ENCODE measurements at regions not wholly inside any gene's neighbourhood (a gene's known extent, or its start where the extent isn't known, plus 50 kb on each side); places are given as distances from the start of the nearest gene placed in this dataset.

- Histone ChIP-seq H2AFZ (ENCODE audit: low read length) (no peak overlapping the region), H2BK5ac (ENCODE audit: low read length) (no peak overlapping the region), H2AK5ac (ENCODE audit: low read depth, low read length) (no peak overlapping the region), H2BK15ac (ENCODE audit: low read length) (no peak overlapping the region), H3K79me1 (ENCODE audit: low read depth, low read length) (no peaks in the 10 kb centered on the region), H3K36me3 (replicated peaks in 1 of 2; ENCODE audit: control insufficient read depth in 2 of 2, insufficient read depth in 2 of 2, low read length in 2 of 2) (no peaks in the 10 kb centered on the region), H3K4me1 (ENCODE audit: control insufficient read depth in 2 of 2, insufficient read depth in 1 of 2, low read depth in 1 of 2, low read length in 2 of 2) (peaks cover 0 to 2% of the 10 kb centered on the region in 2 donors), H3K23ac (ENCODE audit: low read depth, low read length, poor library complexity) (no peak overlapping the region), H3K27ac (replicated peaks; ENCODE audit: low read length) (no peak overlapping the region), H4K8ac (ENCODE audit: low read depth, low read length) (no peak overlapping the region), H4K91ac (ENCODE audit: low read depth, low read length, poor library complexity) (no peak overlapping the region), H3K14ac (ENCODE audit: low read length) (no peak overlapping the region), H3K9ac (ENCODE audit: low read depth, low read length, poor library complexity) (no peak overlapping the region), H3K4me2 (ENCODE audit: insufficient read depth, low read length, poor library complexity, severe bottlenecking) (no peak overlapping the region), H3K9me3 (replicated peaks in 1 of 2; ENCODE audit: control insufficient read depth in 2 of 2, insufficient read depth in 1 of 2, low read depth in 1 of 2, low read length in 2 of 2) (no peaks in the 10 kb centered on the region), H3K4ac (ENCODE audit: low read length) (no peak overlapping the region), H3K18ac (ENCODE audit: low read length) (no peak overlapping the region), H3K27me3 (ENCODE audit: control insufficient read depth in 3 of 3, insufficient read depth in 3 of 3, low read depth in 1 of 3, low read length in 3 of 3) (no peaks in the 10 kb centered on the region), H2BK120ac (ENCODE audit: low read depth, low read length) (no peak overlapping the region), H2BK12ac (ENCODE audit: low read length) (no peak overlapping the region), H3K4me3 (ENCODE audit: low read length in 2 of 2) (no peak overlapping the region)
- DNase-seq (ENCODE audit: low spot score): no peak
- no CpG with 5 or more reads among the region's 3 CpGs for WGBS, 2 donors (ENCODE audit: extremely low coverage in 2 of 2, insufficient read length in 2 of 2, insufficient replicate concordance in 1 of 2)
These were observed 75.5 kb upstream of the BARX2 start for GRCh38 chr11:129300099-129300498.

- no peak overlapping the region for H3K9ac ChIP-seq (ENCODE audit: low read depth, low read length, poor library complexity)
- H2BK5ac ChIP-seq (ENCODE audit: low read length): no peak overlapping the region
- H3K4me2 ChIP-seq (ENCODE audit: insufficient read depth, low read length, poor library complexity, severe bottlenecking): no peak overlapping the region
- H3K27me3 ChIP-seq (ENCODE audit: control insufficient read depth in 3 of 3, insufficient read depth in 3 of 3, low read depth in 1 of 3, low read length in 3 of 3): no peaks in the 10 kb centered on the region
- no peak overlapping the region for H2AFZ ChIP-seq (ENCODE audit: low read length)
- no peak overlapping the region for H3K27ac ChIP-seq (replicated peaks; ENCODE audit: low read length)
- H2BK15ac ChIP-seq (ENCODE audit: low read length): no peak overlapping the region
- no peak overlapping the region for H3K4me3 ChIP-seq (ENCODE audit: low read length in 2 of 2)
- H4K8ac ChIP-seq (ENCODE audit: low read depth, low read length): no peak overlapping the region
- H2BK12ac ChIP-seq (ENCODE audit: low read length): no peak overlapping the region
- no peak overlapping the region for H2BK120ac ChIP-seq (ENCODE audit: low read depth, low read length)
- H3K18ac ChIP-seq (ENCODE audit: low read length): no peak overlapping the region
- no peaks in the 10 kb centered on the region for H3K9me3 ChIP-seq (replicated peaks in 1 of 2; ENCODE audit: control insufficient read depth in 2 of 2, insufficient read depth in 1 of 2, low read depth in 1 of 2, low read length in 2 of 2)
- WGBS, 2 donors (ENCODE audit: extremely low coverage in 2 of 2, insufficient read length in 2 of 2, insufficient replicate concordance in 1 of 2): no CpG with 5 or more reads among the region's 2 CpGs
- no peaks in the 10 kb centered on the region for H3K79me1 ChIP-seq (ENCODE audit: low read depth, low read length)
- no peak overlapping the region for H3K4ac ChIP-seq (ENCODE audit: low read length)
- DNase-seq (ENCODE audit: low spot score): no peak
- H3K36me3 ChIP-seq (replicated peaks in 1 of 2; ENCODE audit: control insufficient read depth in 2 of 2, insufficient read depth in 2 of 2, low read length in 2 of 2): no peaks in the 10 kb centered on the region
- H3K14ac ChIP-seq (ENCODE audit: low read length): no peak overlapping the region
- peaks cover 0 to 2% of the 10 kb centered on the region in 2 donors for H3K4me1 ChIP-seq (ENCODE audit: control insufficient read depth in 2 of 2, insufficient read depth in 1 of 2, low read depth in 1 of 2, low read length in 2 of 2)
- no peak overlapping the region for H2AK5ac ChIP-seq (ENCODE audit: low read depth, low read length)
- H3K23ac ChIP-seq (ENCODE audit: low read depth, low read length, poor library complexity): no peak overlapping the region
- H4K91ac ChIP-seq (ENCODE audit: low read depth, low read length, poor library complexity): no peak overlapping the region
These were observed 76.7 kb upstream of the BARX2 start for GRCh38 chr11:129298988-129299387.

GRCh38 chr11:129295746-129296145 lies 79.9 kb upstream of the BARX2 start:
- H3K9ac ChIP-seq (ENCODE audit: low read depth, low read length, poor library complexity): no peak overlapping the region
- H2BK5ac ChIP-seq (ENCODE audit: low read length): no peak overlapping the region
- H3K18ac ChIP-seq (ENCODE audit: low read length): no peak overlapping the region
- no peaks in the 10 kb centered on the region for H3K36me3 ChIP-seq (replicated peaks in 1 of 2; ENCODE audit: control insufficient read depth in 2 of 2, insufficient read depth in 2 of 2, low read length in 2 of 2)
- peaks cover 4 to 13% of the 10 kb centered on the region in 2 donors for H3K4me1 ChIP-seq (ENCODE audit: control insufficient read depth in 2 of 2, insufficient read depth in 1 of 2, low read depth in 1 of 2, low read length in 2 of 2)
- H2BK12ac ChIP-seq (ENCODE audit: low read length): no peak overlapping the region
- no CpG with 5 or more reads among the region's 5 CpGs for WGBS, 2 donors (ENCODE audit: extremely low coverage in 2 of 2, insufficient read length in 2 of 2, insufficient replicate concordance in 1 of 2)
- H3K4me3 ChIP-seq (ENCODE audit: low read length in 2 of 2): no peak overlapping the region
- H3K27me3 ChIP-seq (ENCODE audit: control insufficient read depth in 3 of 3, insufficient read depth in 3 of 3, low read depth in 1 of 3, low read length in 3 of 3): no peaks in the 10 kb centered on the region
- H3K79me1 ChIP-seq (ENCODE audit: low read depth, low read length): no peaks in the 10 kb centered on the region
- no peak overlapping the region for H3K4me2 ChIP-seq (ENCODE audit: insufficient read depth, low read length, poor library complexity, severe bottlenecking)
- H3K23ac ChIP-seq (ENCODE audit: low read depth, low read length, poor library complexity): no peak overlapping the region
- H2AK5ac ChIP-seq (ENCODE audit: low read depth, low read length): no peak overlapping the region
- H2AFZ ChIP-seq (ENCODE audit: low read length): no peak overlapping the region
- no peak overlapping the region for H4K91ac ChIP-seq (ENCODE audit: low read depth, low read length, poor library complexity)
- no peak overlapping the region for H2BK120ac ChIP-seq (ENCODE audit: low read depth, low read length)
- H4K8ac ChIP-seq (ENCODE audit: low read depth, low read length): no peak overlapping the region
- H2BK15ac ChIP-seq (ENCODE audit: low read length): no peak overlapping the region
- H3K27ac ChIP-seq (replicated peaks; ENCODE audit: low read length): no peak overlapping the region
- H3K14ac ChIP-seq (ENCODE audit: low read length): no peak overlapping the region
- no peak overlapping the region for H3K4ac ChIP-seq (ENCODE audit: low read length)
- no peak for DNase-seq (ENCODE audit: low spot score)
- no peaks in the 10 kb centered on the region for H3K9me3 ChIP-seq (replicated peaks in 1 of 2; ENCODE audit: control insufficient read depth in 2 of 2, insufficient read depth in 1 of 2, low read depth in 1 of 2, low read length in 2 of 2)

- Histone ChIP-seq H2BK5ac (ENCODE audit: low read length) (no peak overlapping the region), H3K79me1 (ENCODE audit: low read depth, low read length) (no peaks in the 10 kb centered on the region), H2AK5ac (ENCODE audit: low read depth, low read length) (no peak overlapping the region), H3K4ac (ENCODE audit: low read length) (no peak overlapping the region), H4K91ac (ENCODE audit: low read depth, low read length, poor library complexity) (no peak overlapping the region), H3K23ac (ENCODE audit: low read depth, low read length, poor library complexity) (no peak overlapping the region), H3K4me3 (ENCODE audit: low read length in 2 of 2) (no peak overlapping the region), H3K36me3 (replicated peaks in 1 of 2; ENCODE audit: control insufficient read depth in 2 of 2, insufficient read depth in 2 of 2, low read length in 2 of 2) (no peaks in the 10 kb centered on the region), H3K4me1 (ENCODE audit: control insufficient read depth in 2 of 2, insufficient read depth in 1 of 2, low read depth in 1 of 2, low read length in 2 of 2) (peaks cover 4 to 13% of the 10 kb centered on the region in 2 donors), H2BK12ac (ENCODE audit: low read length) (no peak overlapping the region), H3K18ac (ENCODE audit: low read length) (no peak overlapping the region), H3K9ac (ENCODE audit: low read depth, low read length, poor library complexity) (no peak overlapping the region), H3K14ac (ENCODE audit: low read length) (no peak overlapping the region), H3K9me3 (replicated peaks in 1 of 2; ENCODE audit: control insufficient read depth in 2 of 2, insufficient read depth in 1 of 2, low read depth in 1 of 2, low read length in 2 of 2) (no peaks in the 10 kb centered on the region), H4K8ac (ENCODE audit: low read depth, low read length) (no peak overlapping the region), H3K27ac (replicated peaks; ENCODE audit: low read length) (no peak overlapping the region), H2BK120ac (ENCODE audit: low read depth, low read length) (no peak overlapping the region), H2AFZ (ENCODE audit: low read length) (no peak overlapping the region), H2BK15ac (ENCODE audit: low read length) (no peak overlapping the region), H3K27me3 (ENCODE audit: control insufficient read depth in 3 of 3, insufficient read depth in 3 of 3, low read depth in 1 of 3, low read length in 3 of 3) (peaks cover 0 to 2% (median 0%) of the 10 kb centered on the region in 3 experiments), H3K4me2 (ENCODE audit: insufficient read depth, low read length, poor library complexity, severe bottlenecking) (no peak overlapping the region)
- WGBS, 2 donors (ENCODE audit: extremely low coverage in 2 of 2, insufficient read length in 2 of 2, insufficient replicate concordance in 1 of 2): no CpG with 5 or more reads among the region's 2 CpGs
- no peak for DNase-seq (ENCODE audit: low spot score)
These were observed 82.9 kb upstream of the BARX2 start for GRCh38 chr11:129292771-129293170.
